ENCODE measurements at regions not wholly inside any gene's neighbourhood (a gene's known extent, or its start where the extent isn't known, plus 50 kb on each side); places are given as distances from the start of the nearest gene placed in this dataset.

GRCh38 chr2:126299469-126299976 lies 356.4 kb upstream of the GYPC start:
- DNase-seq (ENCODE audit: low read depth in 2 of 2, low spot score in 1 of 2), result no peak

GRCh38 chr2:126300348-126300747 lies 355.6 kb upstream of the GYPC start:
- DNase-seq (ENCODE audit: low read depth in 2 of 2, low spot score in 1 of 2), result no peak

- DNase-seq (ENCODE audit: low read depth in 2 of 2, low spot score in 1 of 2), result no peak
Observed at GRCh38 chr2:126302043-126302442, 353.9 kb upstream of the GYPC start.

DNA sequence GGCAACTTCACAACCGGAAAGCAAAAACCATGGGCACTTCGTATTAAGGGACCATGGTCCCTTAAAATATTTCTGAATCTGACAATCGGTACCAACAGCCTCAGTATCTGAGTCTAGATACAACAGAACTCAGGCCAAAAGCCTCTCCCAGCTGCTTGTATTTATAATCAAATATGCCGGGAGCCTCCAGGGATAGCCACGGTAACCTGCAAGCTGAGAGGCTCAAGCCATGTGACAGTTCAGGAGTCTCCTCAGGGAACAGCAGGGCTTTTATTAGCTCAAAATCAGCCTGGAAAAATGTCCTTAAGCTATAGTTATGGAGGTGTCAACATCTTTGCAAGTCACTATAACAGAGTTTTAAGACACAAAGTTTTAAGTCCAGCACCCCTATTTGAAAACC lies 352.8 kb upstream of the GYPC start:
- no peak for DNase-seq (ENCODE audit: low read depth in 2 of 2, low spot score in 1 of 2)

DNA sequence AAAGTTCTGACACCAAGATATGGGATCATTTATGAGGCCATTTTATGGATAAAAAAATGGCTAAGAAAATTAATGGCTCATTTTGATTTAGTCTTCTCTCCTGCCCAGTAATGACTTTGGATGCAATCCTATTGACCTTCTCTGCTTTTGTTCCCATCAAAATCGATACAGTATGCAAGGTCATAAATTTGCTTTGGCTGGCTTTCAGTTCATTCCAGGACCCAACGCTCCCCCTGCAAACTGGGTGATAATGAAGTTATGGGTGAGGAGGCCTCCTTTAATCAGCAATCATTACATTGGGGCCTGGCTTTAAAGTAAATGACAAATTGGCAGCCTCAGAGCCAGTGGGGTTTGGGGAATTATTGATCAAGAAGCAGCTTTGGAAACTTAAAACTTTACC lies 351.8 kb upstream of the GYPC start:
- no peak for DNase-seq (ENCODE audit: low read depth in 2 of 2, low spot score in 1 of 2)

DNA sequence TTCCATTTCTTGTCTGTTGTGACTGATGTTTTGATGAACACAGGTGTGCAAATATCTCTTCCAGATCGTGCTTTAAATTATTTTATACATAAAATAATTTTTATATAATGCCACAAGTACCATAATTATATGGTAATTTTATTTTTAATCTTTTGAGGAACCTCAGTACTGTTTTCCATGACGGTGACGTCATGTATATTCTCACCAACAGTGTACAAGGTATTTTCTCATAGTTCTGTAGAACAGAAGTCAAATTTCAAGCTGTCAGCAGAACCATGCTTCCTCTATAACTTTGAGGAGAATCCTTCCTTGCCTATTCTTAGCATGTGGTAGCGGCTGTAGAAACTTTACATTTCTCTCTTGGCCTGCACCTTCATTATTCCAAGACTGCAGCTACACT lies 349.4 kb upstream of the GYPC start:
- DNase-seq (ENCODE audit: low read depth in 2 of 2, low spot score in 1 of 2), result no peak

DNA sequence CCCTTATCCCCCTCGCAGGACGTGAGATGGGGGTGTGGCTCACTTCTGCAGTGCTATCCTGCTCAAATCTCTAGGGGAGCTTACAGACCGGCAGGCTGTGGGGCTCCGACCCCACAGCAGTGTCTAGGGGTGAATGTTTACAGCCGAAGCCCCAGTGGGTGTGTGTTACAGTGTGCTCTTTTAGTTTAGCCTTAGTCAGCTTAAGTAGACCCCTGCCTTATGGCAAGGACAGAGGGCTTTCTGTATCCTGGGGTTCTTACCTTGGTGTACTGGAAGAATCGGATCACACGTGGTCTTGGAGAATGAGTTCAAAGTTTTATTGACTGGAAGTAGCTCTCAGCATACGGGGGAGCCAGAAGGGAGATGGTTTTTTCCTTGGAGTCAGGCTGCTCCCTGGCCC lies 348.2 kb upstream of the GYPC start:
- DNase-seq (ENCODE audit: low read depth in 2 of 2, low spot score in 1 of 2), result no peak

GRCh38 chr2:126309185-126309584 lies 346.8 kb upstream of the GYPC start:
- DNase-seq (ENCODE audit: low read depth in 2 of 2, low spot score in 1 of 2), result no peak

DNA sequence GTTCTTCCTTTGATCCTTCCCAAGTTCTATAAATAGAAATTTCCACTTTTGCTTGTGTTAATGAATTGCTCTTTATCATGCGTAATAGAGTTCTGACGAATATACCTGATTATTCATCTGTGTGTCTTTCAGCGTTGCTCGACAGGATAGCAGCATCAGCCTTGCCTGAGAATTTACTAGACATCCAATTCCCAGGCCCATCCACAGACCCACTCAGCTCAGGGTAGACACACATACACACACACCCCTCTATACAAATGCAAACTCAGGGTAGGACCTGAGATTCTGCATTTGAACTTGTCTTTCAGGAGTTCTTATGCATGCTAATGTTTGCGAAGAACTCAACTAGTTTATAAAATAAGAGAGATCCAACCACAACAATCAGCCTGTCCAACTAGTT lies 343.4 kb upstream of the GYPC start:
- no peak for DNase-seq (ENCODE audit: low read depth in 2 of 2, low spot score in 1 of 2)

DNA sequence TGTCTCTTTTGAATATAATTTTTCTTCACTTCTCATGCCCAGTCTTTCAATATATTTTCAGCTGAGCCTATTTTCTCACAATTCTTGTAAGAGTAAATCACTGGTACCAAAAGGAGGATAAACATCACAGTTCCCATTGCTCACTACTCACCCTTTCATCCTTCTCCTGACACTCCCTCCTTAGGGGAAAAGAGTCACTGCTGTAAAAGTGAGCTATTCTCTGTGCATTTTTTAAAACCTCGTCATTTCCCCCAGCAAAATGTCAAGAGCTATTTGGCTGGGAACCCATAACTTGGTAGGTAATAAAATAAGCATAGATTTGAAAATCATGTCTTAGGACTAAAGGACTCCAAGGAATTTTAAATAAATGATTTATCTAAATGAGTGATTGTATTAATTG lies 340.1 kb upstream of the GYPC start:
- DNase-seq (ENCODE audit: low read depth in 2 of 2, low spot score in 1 of 2), result no peak

DNA sequence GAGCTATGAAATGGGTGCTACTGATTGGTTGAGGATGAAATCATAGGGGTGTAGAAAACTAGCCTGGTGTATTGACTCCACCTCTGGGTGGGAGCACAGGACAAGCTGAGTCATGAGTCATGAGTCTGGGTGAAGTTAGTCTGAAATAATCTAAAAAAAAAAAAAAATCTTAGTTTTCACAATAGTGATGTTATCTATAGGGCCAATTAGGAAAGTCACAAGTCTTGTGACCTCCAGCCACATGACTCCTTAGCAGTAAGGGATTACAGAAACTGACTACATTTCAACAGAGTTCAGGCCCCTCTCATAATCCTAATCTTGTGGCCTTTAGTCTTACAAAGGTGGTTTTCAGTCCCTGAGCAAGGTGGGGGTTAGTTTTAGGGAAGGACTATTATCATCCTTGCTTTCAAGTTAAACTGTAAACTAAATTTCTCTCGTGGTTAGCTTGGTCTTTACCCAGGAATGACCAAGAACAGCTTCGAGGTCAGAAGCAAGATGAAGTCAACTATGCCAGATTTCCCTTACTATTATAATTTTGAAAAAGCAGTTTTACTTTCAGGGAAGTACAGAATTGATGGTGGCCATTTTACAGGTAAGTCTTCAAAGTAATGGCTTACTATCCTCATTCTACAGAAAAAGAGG lies 338.0 kb upstream of the GYPC start:
- no peak for DNase-seq (ENCODE audit: low read depth in 2 of 2, low spot score in 1 of 2)

GRCh38 chr2:126322342-126322741 lies 333.6 kb upstream of the GYPC start:
- DNase-seq (ENCODE audit: low read depth in 2 of 2, low spot score in 1 of 2), result no peak

- DNase-seq (ENCODE audit: low read depth in 2 of 2, low spot score in 1 of 2), result no peak
Observed at GRCh38 chr2:126325202-126325601, 330.8 kb upstream of the GYPC start.

- DNase-seq (ENCODE audit: low read depth in 2 of 2, low spot score in 1 of 2), result no peak
Observed at GRCh38 chr2:126329173-126329572, 326.8 kb upstream of the GYPC start.

- no peak for DNase-seq (ENCODE audit: low read depth in 2 of 2, low spot score in 1 of 2)
Observed at GRCh38 chr2:126342457-126342856, 313.5 kb upstream of the GYPC start.

GRCh38 chr2:126343136-126343535 lies 312.8 kb upstream of the GYPC start:
- DNase-seq (ENCODE audit: low read depth in 2 of 2, low spot score in 1 of 2), result no peak

- DNase-seq (ENCODE audit: low read depth in 2 of 2, low spot score in 1 of 2), result no peak
Observed at GRCh38 chr2:126344493-126344892, 311.5 kb upstream of the GYPC start.

GRCh38 chr2:126345691-126346090 lies 310.3 kb upstream of the GYPC start:
- no peak for DNase-seq (ENCODE audit: low read depth in 2 of 2, low spot score in 1 of 2)

- DNase-seq (ENCODE audit: low read depth in 2 of 2, low spot score in 1 of 2), result no peak
Observed at GRCh38 chr2:126356631-126357030, 299.3 kb upstream of the GYPC start.

DNA sequence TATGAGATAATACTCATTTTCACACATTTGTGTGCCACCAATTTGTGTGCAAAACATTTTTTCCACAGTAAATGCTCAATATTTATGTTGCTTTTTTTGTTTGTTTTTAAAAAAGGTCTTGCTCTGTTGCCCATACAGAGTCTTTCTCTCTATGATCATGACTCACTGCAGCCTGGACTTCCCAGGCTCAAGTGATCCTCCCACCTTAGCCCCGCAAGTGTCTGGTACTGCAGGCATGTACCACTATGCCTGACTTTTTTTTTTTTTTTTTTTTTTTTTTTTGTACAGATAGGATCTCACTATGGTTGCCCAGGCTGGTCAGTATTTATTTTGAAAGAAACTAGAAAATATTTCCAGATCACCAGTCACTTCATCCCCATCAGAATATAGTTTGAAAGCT lies 297.8 kb upstream of the GYPC start:
- DNase-seq (ENCODE audit: low read depth in 2 of 2, low spot score in 1 of 2), result no peak

DNA sequence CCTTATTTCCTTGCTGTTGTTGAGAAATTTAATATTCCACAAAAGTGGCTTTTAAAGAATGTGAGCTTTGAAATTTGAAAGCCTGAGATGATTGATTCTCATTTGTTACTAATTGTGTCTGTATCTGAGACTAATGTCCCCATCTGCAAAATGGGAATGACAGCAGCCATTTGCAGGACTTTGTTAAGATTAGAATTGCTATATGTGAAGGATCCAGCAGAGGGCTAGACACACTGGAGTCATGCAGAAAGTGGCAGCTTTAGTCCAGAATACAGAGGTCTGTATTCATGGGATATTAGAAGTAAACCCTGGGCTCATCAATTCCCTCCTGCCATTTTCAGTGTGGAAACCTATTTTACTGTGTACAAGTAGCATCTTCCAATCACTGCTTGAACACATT lies 296.5 kb upstream of the GYPC start:
- DNase-seq (ENCODE audit: low read depth in 2 of 2, low spot score in 1 of 2), result no peak

DNA sequence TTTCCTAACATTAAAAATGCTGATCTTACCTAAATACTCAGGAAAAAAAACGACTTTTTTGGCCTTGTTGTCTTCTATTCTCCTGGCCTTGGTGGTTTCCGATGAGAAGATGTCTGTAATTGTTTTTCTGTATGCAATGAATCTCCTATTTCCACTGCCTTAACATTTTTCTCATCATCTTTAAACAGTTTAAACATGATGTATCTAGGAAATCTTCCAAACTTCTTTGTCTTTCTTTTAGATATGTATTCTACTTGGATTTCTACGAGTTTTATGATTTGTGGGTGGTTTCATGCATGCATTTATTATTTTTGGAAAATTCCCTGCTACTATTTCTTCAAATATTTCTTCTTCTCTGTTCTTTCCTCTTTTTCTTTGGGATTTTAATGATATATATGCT lies 288.6 kb upstream of the GYPC start:
- no peak for DNase-seq (ENCODE audit: low read depth in 2 of 2, low spot score in 1 of 2)

DNA sequence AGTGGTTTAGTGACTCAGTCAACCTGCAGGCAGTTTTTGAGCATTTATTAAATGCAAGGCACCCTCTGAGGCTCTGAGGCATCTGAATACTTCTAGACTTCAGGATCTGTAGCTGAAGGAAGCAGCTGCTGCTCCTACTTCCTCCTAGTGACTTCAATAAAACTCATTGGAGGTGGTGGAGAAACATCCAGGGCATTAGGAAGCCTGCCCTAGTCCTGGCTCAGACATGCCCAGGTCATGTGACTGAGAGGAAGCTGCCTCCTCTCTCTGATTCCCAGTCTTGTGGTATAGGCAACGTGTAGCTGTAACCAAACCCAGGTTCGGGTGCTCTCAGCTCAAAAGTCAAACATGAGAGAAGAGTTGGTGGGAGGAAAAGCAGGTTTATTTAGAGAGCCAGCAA lies 287.2 kb upstream of the GYPC start:
- DNase-seq (ENCODE audit: low read depth in 2 of 2, low spot score in 1 of 2), result no peak

DNA sequence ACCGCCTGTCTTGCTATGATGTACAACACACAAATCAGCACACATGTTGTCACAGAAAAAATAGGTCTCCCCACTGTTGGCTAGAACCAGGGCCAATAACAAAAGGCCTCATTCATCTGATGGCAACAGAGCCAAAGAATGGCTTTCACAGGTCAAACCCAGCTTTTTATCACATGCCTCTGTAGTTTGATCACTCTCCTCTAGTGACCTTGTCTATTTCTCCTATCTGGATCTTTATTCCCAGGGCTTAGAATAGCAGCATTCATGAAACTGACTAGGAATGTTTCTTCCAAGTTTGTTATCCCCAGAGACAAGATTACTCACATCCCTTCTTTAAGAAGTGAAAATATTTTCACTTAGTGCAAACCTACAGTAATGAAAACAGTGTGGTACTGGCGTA lies 285.8 kb upstream of the GYPC start:
- DNase-seq (ENCODE audit: low read depth in 2 of 2, low spot score in 1 of 2), result no peak
